MM.1S (cell line): ENCODE measurements at regions not wholly inside any gene's neighbourhood (a gene's known extent, or its start where the extent isn't known, plus 50 kb on each side); places are given as distances from the start of the nearest gene placed in this dataset.

Source experiments
- DNase-seq: peaks from one replicate; pipeline ENCODE4 v3.0.0-alpha.2; 2015
- H2AFZ ChIP-seq: fragments of 300-600 bp; sonication (generic); 2 replicates; pipeline ENCODE4 v1.6.0; 2016; ENCODE audit warnings: antibody characterized with exemption, low read length
- H3F3A ChIP-seq: fragments of 300-600 bp; sonication (generic); 2 replicates; pipeline ENCODE4 v1.6.1; 2016; ENCODE audit warnings: mild to moderate bottlenecking, antibody characterized with exemption, low read length, moderate library complexity, mixed read lengths; ENCODE audit not compliant: insufficient read depth
- H3K27ac ChIP-seq: fragments of 300-600 bp; sonication (generic); 2 replicates; pipeline ENCODE4 v1.5.1; 2016; ENCODE audit warnings: mild to moderate bottlenecking, low read length
- H3K27me3 ChIP-seq: fragments of 300-600 bp; sonication (generic); replicated peaks from 2 replicates; pipeline ENCODE4 v1.6.0; 2016; ENCODE audit warnings: low read length; ENCODE audit not compliant: insufficient read depth
- H3K36me3 ChIP-seq: fragments of 300-600 bp; sonication (generic); replicated peaks from 2 replicates; pipeline ENCODE4 v1.6.1; 2016; ENCODE audit warnings: mild to moderate bottlenecking, low read length, mixed read lengths; ENCODE audit not compliant: insufficient read depth
- H3K4me1 ChIP-seq: fragments of 300-600 bp; sonication (generic); 2 replicates; pipeline ENCODE4 v1.6.1; 2016; ENCODE audit warnings: low read length, mixed read lengths
- H3K4me2 ChIP-seq: fragments of 300-600 bp; sonication (generic); 2 replicates; pipeline ENCODE4 v1.6.0; 2016; ENCODE audit warnings: low read depth, low read length
- H3K4me3 ChIP-seq: fragments of 300-600 bp; sonication (generic); 2 replicates; pipeline ENCODE4 v1.5.1; 2016; ENCODE audit warnings: low read length, mixed read lengths
- H3K79me2 ChIP-seq: fragments of 300-600 bp; sonication (generic); 2 replicates; pipeline ENCODE4 v1.6.1; 2016; ENCODE audit warnings: mixed run types, low read length, mixed read lengths
- H3K9ac ChIP-seq: fragments of 300-600 bp; sonication (generic); 2 replicates; pipeline ENCODE4 v1.6.1; 2016; ENCODE audit warnings: low read length, mixed read lengths
- H3K9me2 ChIP-seq: fragments of 300-600 bp; sonication (generic); replicated peaks from 2 replicates; pipeline ENCODE4 v1.6.1; 2016; ENCODE audit warnings: mild to moderate bottlenecking, low read length, mixed read lengths; ENCODE audit not compliant: insufficient read depth
- H3K9me3 ChIP-seq: fragments of 300-600 bp; sonication (generic); replicated peaks from 2 replicates; pipeline ENCODE4 v1.6.1; 2016; ENCODE audit warnings: mild to moderate bottlenecking, low read length, mixed read lengths; ENCODE audit not compliant: insufficient read depth
- H4K20me1 ChIP-seq: fragments of 300-600 bp; sonication (generic); 2 replicates; pipeline ENCODE4 v1.6.1; 2016; ENCODE audit warnings: mild to moderate bottlenecking, low read length, moderate library complexity, mixed read lengths; ENCODE audit not compliant: insufficient read depth
- EZH2 ChIP-seq: fragments of 300-600 bp; sonication (generic); optimal IDR thresholded peaks from 2 replicates; pipeline ENCODE3; 2017; ENCODE audit warnings: low read depth, mild to moderate bottlenecking, antibody characterized with exemption, low read length, mixed read lengths
- EZH2phosphoT487 ChIP-seq: fragments of 300-600 bp; sonication (generic); IDR thresholded peaks from 2 replicates; pipeline ENCODE4 v1.6.1; 2018; ENCODE audit warnings: antibody characterized with exemption, low read length
- TF ChIP-seq, protein P1 (sequence below): fragments of 300-600 bp; sonication (generic); IDR thresholded peaks from 2 replicates; pipeline ENCODE4 v1.5.1; 2016; ENCODE audit warnings: antibody characterized with exemption, low read length, mixed read lengths

DNA sequence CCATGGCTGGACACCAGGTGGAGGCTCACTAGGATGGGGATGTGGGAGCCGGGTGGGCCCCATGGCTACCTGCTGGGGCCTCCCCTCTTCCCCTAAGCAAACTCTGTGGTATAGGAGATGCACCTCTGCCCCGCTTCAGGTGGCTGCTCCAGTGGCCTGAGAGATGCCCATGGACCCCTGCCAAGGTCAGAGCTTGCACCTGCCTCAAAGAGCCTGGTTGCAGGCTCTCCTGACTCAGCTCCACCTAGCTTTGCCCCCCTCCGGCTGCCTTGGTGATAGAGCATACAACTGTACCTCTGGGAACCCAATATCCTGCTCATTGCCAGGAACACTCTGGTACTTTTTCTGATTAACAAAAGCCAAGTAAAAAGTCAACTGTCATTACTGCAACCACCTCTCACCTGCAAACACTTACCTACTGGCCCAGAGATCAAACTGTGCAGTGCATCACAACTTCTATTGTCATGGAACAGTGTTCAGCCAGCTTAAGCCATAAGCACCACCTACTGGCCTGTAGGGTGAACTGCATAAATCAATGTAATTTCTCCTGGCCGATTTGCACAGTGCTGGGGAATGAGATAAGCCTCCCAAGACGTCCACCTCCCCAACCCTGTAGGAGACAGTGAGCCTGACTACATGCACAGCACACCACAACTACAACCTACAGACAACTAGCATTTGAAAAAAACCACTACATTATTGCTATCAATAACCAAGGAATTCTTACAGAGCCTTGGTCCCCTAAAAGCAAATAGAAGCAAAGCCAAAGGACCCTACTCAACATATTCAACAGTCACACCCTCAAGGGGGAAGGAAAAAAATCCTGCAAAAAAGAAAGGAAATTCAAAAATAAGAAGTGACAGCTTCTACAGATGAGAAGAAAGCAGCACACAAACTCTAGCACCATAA, 352.4 kb upstream of the ARHGEF26 start:
- Histone ChIP-seq H3K27ac (no peak overlapping the region), H3K27me3 (no peaks in the 10 kb centered on the region), H2AFZ (peak overlapping the region; percentile 13; the same call in 1 of the 2 replicates), H3K9me3 (no peaks in the 10 kb centered on the region), H3K4me3 (no peak overlapping the region), H3K4me2 (no peak overlapping the region), H3K36me3 (no peaks in the 10 kb centered on the region), H4K20me1 (no peaks in the 10 kb centered on the region), H3K9me2 (no peaks in the 10 kb centered on the region), H3K79me2 (no peaks in the 10 kb centered on the region), H3K9ac (no peak overlapping the region), H3K4me1 (no peaks in the 10 kb centered on the region), H3F3A (no peaks in the 10 kb centered on the region)
- peak; percentile 79 for DNase-seq
- TF ChIP-seq, protein P1, sequence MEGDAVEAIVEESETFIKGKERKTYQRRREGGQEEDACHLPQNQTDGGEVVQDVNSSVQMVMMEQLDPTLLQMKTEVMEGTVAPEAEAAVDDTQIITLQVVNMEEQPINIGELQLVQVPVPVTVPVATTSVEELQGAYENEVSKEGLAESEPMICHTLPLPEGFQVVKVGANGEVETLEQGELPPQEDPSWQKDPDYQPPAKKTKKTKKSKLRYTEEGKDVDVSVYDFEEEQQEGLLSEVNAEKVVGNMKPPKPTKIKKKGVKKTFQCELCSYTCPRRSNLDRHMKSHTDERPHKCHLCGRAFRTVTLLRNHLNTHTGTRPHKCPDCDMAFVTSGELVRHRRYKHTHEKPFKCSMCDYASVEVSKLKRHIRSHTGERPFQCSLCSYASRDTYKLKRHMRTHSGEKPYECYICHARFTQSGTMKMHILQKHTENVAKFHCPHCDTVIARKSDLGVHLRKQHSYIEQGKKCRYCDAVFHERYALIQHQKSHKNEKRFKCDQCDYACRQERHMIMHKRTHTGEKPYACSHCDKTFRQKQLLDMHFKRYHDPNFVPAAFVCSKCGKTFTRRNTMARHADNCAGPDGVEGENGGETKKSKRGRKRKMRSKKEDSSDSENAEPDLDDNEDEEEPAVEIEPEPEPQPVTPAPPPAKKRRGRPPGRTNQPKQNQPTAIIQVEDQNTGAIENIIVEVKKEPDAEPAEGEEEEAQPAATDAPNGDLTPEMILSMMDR = peak; percentile 96
- TF ChIP-seq EZH2 = no peak

DNA sequence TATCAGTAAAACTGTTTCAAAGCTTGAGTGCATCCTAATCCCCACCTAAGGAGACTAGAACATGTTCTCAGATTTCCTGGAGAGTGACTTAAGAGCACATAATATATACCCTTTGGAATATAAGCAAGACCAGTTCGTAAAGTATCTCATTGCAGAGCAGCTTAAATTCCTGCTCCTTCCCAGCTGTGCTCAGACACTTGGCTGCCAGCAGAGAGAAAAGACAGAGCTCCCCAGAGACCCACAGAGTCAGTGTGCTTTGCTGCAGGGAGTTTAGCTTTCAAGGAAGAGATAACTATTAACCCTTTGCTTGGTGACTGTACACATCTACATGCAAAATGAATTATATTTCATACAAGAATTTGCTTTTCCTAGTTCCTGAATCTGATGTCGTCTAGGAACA, 338.1 kb upstream of the ARHGEF26 start:
- Histone ChIP-seq H3K9me3 (no peaks in the 10 kb centered on the region), H3K36me3 (no peaks in the 10 kb centered on the region), H3K4me1 (no peaks in the 10 kb centered on the region), H3K9ac (no peak overlapping the region), H3K4me2 (no peak overlapping the region), H2AFZ (no peak overlapping the region), H3K27me3 (no peaks in the 10 kb centered on the region), H3K79me2 (no peaks in the 10 kb centered on the region), H3F3A (no peaks in the 10 kb centered on the region), H4K20me1 (no peaks in the 10 kb centered on the region), H3K9me2 (no peaks in the 10 kb centered on the region), H3K4me3 (no peak overlapping the region), H3K27ac (no peak overlapping the region)
- no peak for TF ChIP-seq EZH2phosphoT487
- TF ChIP-seq, protein P1 = no peak
- no peak for TF ChIP-seq EZH2
- DNase-seq = no peak

DNA sequence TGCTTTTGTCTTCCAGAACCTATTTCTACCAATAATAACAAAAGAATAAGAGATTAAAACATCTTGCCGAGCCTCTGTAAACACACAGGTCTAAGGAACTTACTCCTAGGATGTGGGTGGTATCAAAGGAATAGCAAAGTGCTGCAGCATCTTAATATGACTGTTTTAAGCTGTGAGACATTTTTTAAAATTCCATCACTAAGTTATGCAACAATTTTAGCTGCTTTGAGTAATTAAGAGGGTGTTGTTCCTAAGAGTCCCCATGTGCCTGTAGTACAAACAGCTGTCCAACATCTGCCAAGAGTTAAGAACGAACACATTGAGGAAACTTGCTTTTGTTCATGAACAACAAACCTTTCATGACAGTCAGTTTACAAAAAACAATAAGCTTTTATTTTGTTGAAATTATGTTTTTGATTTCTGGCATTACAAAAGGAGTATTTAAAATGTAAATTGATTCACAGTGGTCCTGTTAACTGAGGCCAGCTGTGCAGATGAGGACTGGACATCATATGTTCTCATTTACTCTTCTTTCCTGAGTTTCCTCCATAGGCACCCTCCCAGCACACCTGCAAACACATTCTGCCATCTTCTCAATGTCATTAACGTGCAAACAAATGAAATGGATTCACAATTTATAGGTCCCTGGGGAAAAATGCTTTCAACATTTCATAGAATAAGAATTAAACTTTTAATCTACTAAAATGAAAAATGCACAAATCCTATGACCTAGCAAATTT, 337.3 kb upstream of the ARHGEF26 start:
- no peaks in the 10 kb centered on the region for H3K9me2 ChIP-seq
- H3K4me1 ChIP-seq = no peaks in the 10 kb centered on the region
- no peaks in the 10 kb centered on the region for H3K79me2 ChIP-seq
- no peak overlapping the region for H3K4me2 ChIP-seq
- H3K27me3 ChIP-seq = no peaks in the 10 kb centered on the region
- no peak overlapping the region for H3K27ac ChIP-seq
- no peak overlapping the region for H3K4me3 ChIP-seq
- no peak overlapping the region for H3K9ac ChIP-seq
- TF ChIP-seq, protein P1 = no peak
- no peak overlapping the region for H2AFZ ChIP-seq
- no peak for DNase-seq
- H3K9me3 ChIP-seq = no peaks in the 10 kb centered on the region
- H4K20me1 ChIP-seq = no peaks in the 10 kb centered on the region
- H3F3A ChIP-seq = no peaks in the 10 kb centered on the region
- H3K36me3 ChIP-seq = no peaks in the 10 kb centered on the region
